Endothelial cell of umbilical vein (primary cell): ENCODE measurements at regions not wholly inside any gene's neighbourhood (a gene's known extent, or its start where the extent isn't known, plus 50 kb on each side); places are given as distances from the start of the nearest gene placed in this dataset.

Experiments used
- BruUV-seq: library from RNA; stranded (reverse); fragments of 400-500 nt; replicated peaks from 2 replicates; lab custom pipeline; 2021; lab: Mats Ljungman, UMichigan
- CTCF ChIA-PET: fragments of 300-600, 350-600 bp; sonication (Branson Sonifier 250); formaldehyde crosslinking; loops from one replicate; lab custom pipeline; 2021; ENCODE audit warnings: antibody characterized with exemption, inconsistent platforms; lab: Charles Lee
- POLR2A ChIA-PET: fragments of 300-600, 350-600 bp; sonication (Branson Sonifier 250); formaldehyde crosslinking; loops from one replicate; lab custom pipeline; 2021; ENCODE audit warnings: antibody characterized with exemption, inconsistent platforms; lab: Charles Lee
- DNase-seq: peaks from one replicate; pipeline ENCODE4 v3.0.0-alpha.2; 2011; ENCODE audit warnings: low read depth, low spot score
- FAIRE-seq: peaks from 2 replicates; lab custom pipeline; 2011; peaks lifted over from hg19 to GRCh38; lab: Jason Lieb, UNC
- H2AFZ ChIP-seq: 2 replicates; pipeline ENCODE4 v1.6.0; 2012; ENCODE audit warnings: low read depth, low read length, control low read depth, inconsistent platforms
- H3K27ac ChIP-seq: 2 replicates; pipeline ENCODE4 v1.5.1; 2011; ENCODE audit warnings: low read depth, mild to moderate bottlenecking, control low read depth, low read length, moderate library complexity; ENCODE audit not compliant: insufficient read depth
- H3K27me3 ChIP-seq, 2 experiments: 2 replicates each; pipeline versions ENCODE4 v1.6.0 to v1.6.1; 2011; ENCODE audit warnings: low read length in 2 of 2, mixed read lengths in 1 of 2; ENCODE audit not compliant: control insufficient read depth in 2 of 2, insufficient read depth in 2 of 2
- H3K36me3 ChIP-seq, 2 experiments: 2 replicates in 1 of 2; 3 replicates in 1 of 2; pipeline ENCODE4 v1.5.1; 2011; ENCODE audit warnings: low read length in 2 of 2, mild to moderate bottlenecking in 1 of 2, moderate library complexity in 1 of 2; ENCODE audit not compliant: control insufficient read depth in 2 of 2, insufficient read depth in 2 of 2; ENCODE audit errors: extremely low read depth in 1 of 2
- H3K4me1 ChIP-seq: 3 replicates; pipeline ENCODE4 v1.5.1; 2011; ENCODE audit warnings: mild to moderate bottlenecking, low read length; ENCODE audit not compliant: control insufficient read depth, insufficient read depth; ENCODE audit errors: extremely low read depth
- H3K4me2 ChIP-seq: 2 replicates; pipeline ENCODE4 v1.6.1; 2011; ENCODE audit warnings: low read length, control low read depth, mixed read lengths; ENCODE audit not compliant: insufficient read depth
- H3K4me3 ChIP-seq, 3 experiments: fragments of 200-600 bp in 1 of 3; sonication (generic), shearing (Covaris generic) in 1 of 3; replicated peaks in 1 of 3; 2 replicates each; pipeline ENCODE4 v1.5.1; 2011 to 2016; ENCODE audit warnings: control low read depth in 3 of 3, low read length in 3 of 3, mild to moderate bottlenecking in 2 of 3, inconsistent platforms in 1 of 3, low read depth in 1 of 3, moderate library complexity in 1 of 3; ENCODE audit not compliant: insufficient read depth in 1 of 3
- H3K79me2 ChIP-seq: 2 replicates; pipeline ENCODE4 v1.6.0; 2012; ENCODE audit warnings: low read length, inconsistent platforms; ENCODE audit not compliant: control insufficient read depth, insufficient read depth
- H3K9ac ChIP-seq: replicated peaks from 2 replicates; pipeline ENCODE3; 2011; ENCODE audit warnings: low read length, control low read depth; ENCODE audit not compliant: insufficient read depth; ENCODE audit errors: extremely low read depth
- H3K9me1 ChIP-seq: replicated peaks from 3 replicates; pipeline ENCODE4 v1.6.0; 2011; ENCODE audit warnings: mild to moderate bottlenecking, low read length; ENCODE audit not compliant: control insufficient read depth, insufficient read depth; ENCODE audit errors: extremely low read depth
- H3K9me3 ChIP-seq: replicated peaks from 2 replicates; pipeline ENCODE4 v1.5.1; 2012; ENCODE audit warnings: low read length, inconsistent platforms; ENCODE audit not compliant: control insufficient read depth, insufficient read depth
- H4K20me1 ChIP-seq: replicated peaks from 2 replicates; pipeline ENCODE3; 2011; ENCODE audit warnings: mild to moderate bottlenecking, low read length; ENCODE audit not compliant: control insufficient read depth, insufficient read depth; ENCODE audit errors: extremely low read depth
- CTCF ChIP-seq, 2 donors: IDR thresholded peaks; 1 replicate in 1 of 2; 2 replicates in 1 of 2; pipeline ENCODE4 v1.5.1; 2011; ENCODE audit warnings: low read length in 2 of 2, mild to moderate bottlenecking in 2 of 2, moderate library complexity in 2 of 2, control low read depth in 1 of 2, inconsistent platforms in 1 of 2, low read depth in 1 of 2; ENCODE audit not compliant: insufficient read depth in 1 of 2; ENCODE audit errors: extremely low read depth in 1 of 2
- EZH2 ChIP-seq: IDR thresholded peaks from 2 replicates; pipeline ENCODE4 v1.6.1; 2012; ENCODE audit warnings: borderline replicate concordance, low read depth, mild to moderate bottlenecking, moderate library complexity, low read length, inconsistent platforms; ENCODE audit not compliant: severe bottlenecking
- FOS ChIP-seq: IDR thresholded peaks from 2 replicates; pipeline ENCODE4 v1.6.1; 2011; ENCODE audit warnings: mild to moderate bottlenecking, low read length, moderate library complexity, borderline replicate concordance; ENCODE audit not compliant: insufficient read depth
- GATA2 ChIP-seq: IDR thresholded peaks from 2 replicates; pipeline ENCODE4 v1.7.0; 2011; ENCODE audit warnings: low read depth, mild to moderate bottlenecking, moderate library complexity, mixed read lengths, low read length; ENCODE audit not compliant: insufficient read length, insufficient read depth
- JUN ChIP-seq: IDR thresholded peaks from 2 replicates; pipeline ENCODE4 v1.6.1; 2011; ENCODE audit warnings: borderline replicate concordance, low read depth; ENCODE audit not compliant: insufficient read length, insufficient read depth
- MAX ChIP-seq: IDR thresholded peaks from 2 replicates; pipeline ENCODE4 v1.6.1; 2011; ENCODE audit not compliant: insufficient read depth, insufficient read length
- MYC ChIP-seq: IDR thresholded peaks from one replicate; pipeline ENCODE4 v1.6.1; 2011; ENCODE audit warnings: mild to moderate bottlenecking, low read depth, low read length
- POLR2A ChIP-seq: IDR thresholded peaks from 2 replicates; pipeline ENCODE4 v1.6.1; 2012; ENCODE audit warnings: low read depth, mild to moderate bottlenecking, control low read depth, low read length
- POLR2AphosphoS5 ChIP-seq: IDR thresholded peaks from 2 replicates; pipeline ENCODE4 v1.6.1; 2012; ENCODE audit warnings: low read depth, mild to moderate bottlenecking, control low read depth, low read length, moderate library complexity; ENCODE audit not compliant: insufficient read depth
- dilution Hi-C: fragments of 300-500 bp; cut with MboI; formaldehyde crosslinking; loops from one replicate; pipeline ENCODE4 v1.15.0; 2019; ENCODE audit warnings: low sequenced_read_pairs; ENCODE audit not compliant: extremely low pct_ligation_motif_present
- intact Hi-C: fragments of 100-400 bp; cut with micrococcal nuclease; formaldehyde crosslinking; loops from one replicate; pipeline ENCODE4 v1.10.0; 2022

GRCh38 chrX:124223524-124223923 lies 108.9 kb upstream of the TEX13D start:
- no peak overlapping the region for H3K4me2 ChIP-seq
- H3K4me3 ChIP-seq, result no peak overlapping the region
- no peak overlapping the region for H2AFZ ChIP-seq
- H3K36me3 ChIP-seq, result no peaks in the 10 kb centered on the region
- dilution Hi-C loops (no loop called here), intact Hi-C loops (no loop called here)
- no TSS peak for BruUV-seq
- H3K9ac ChIP-seq, result no peak overlapping the region
- no peak for TF ChIP-seq FOS
- no peak for TF ChIP-seq CTCF (IDR thresholded peaks at IDR 0.05; ENCODE audit: extremely low read depth in 1 of 2, insufficient read depth in 1 of 2, low read depth in 1 of 2, low read length in 2 of 2)
- TF ChIP-seq EZH2, result no peak
- TF ChIP-seq MYC, result no peak
- no peak for TF ChIP-seq GATA2
- H3K9me1 ChIP-seq, result no peaks in the 10 kb centered on the region
- H3K9me3 ChIP-seq, result no peaks in the 10 kb centered on the region
- H3K27me3 ChIP-seq, result no peaks in the 10 kb centered on the region
- CTCF ChIA-PET, result no interaction called here
- DNase-seq (no peak), FAIRE-seq (no peak)
- peaks cover 5% of the 10 kb centered on the region for H3K4me1 ChIP-seq
- POLR2A ChIA-PET, result no interaction called here
- no peaks in the 10 kb centered on the region for H3K79me2 ChIP-seq
- H3K27ac ChIP-seq, result no peak overlapping the region
- H4K20me1 ChIP-seq, result no peaks in the 10 kb centered on the region

- no peaks in the 10 kb centered on the region for H3K36me3 ChIP-seq
- H3K4me1 ChIP-seq, result no peaks in the 10 kb centered on the region
- no peak overlapping the region for H3K9ac ChIP-seq
- TF ChIP-seq JUN (no peak), POLR2AphosphoS5 (no peak), GATA2 (no peak), EZH2 (no peak), FOS (no peak), MYC (no peak), CTCF (IDR thresholded peaks at IDR 0.05; ENCODE audit: extremely low read depth in 1 of 2, insufficient read depth in 1 of 2, low read depth in 1 of 2, low read length in 2 of 2) (no peak), MAX (no peak), POLR2A (no peak)
- H4K20me1 ChIP-seq, result no peaks in the 10 kb centered on the region
- no peaks in the 10 kb centered on the region for H3K79me2 ChIP-seq
- dilution Hi-C loops (no loop called here), intact Hi-C loops (no loop called here)
- BruUV-seq, result no TSS peak
- H3K27ac ChIP-seq, result no peak overlapping the region
- H2AFZ ChIP-seq, result no peak overlapping the region
- no peak overlapping the region for H3K4me3 ChIP-seq
- H3K4me2 ChIP-seq, result no peak overlapping the region
- FAIRE-seq, result no peak
- no peak for DNase-seq
- H3K9me3 ChIP-seq, result no peaks in the 10 kb centered on the region
- H3K9me1 ChIP-seq, result no peaks in the 10 kb centered on the region
- ChIA-PET CTCF (no interaction called here), POLR2A (no interaction called here)
- H3K27me3 ChIP-seq, result no peaks in the 10 kb centered on the region
Observed at GRCh38 chrX:124224528-124224927, 107.9 kb upstream of the TEX13D start.
